SU-DHL-6 (cell line): ENCODE measurements at regions not wholly inside any gene's neighbourhood (a gene's known extent, or its start where the extent isn't known, plus 50 kb on each side); places are given as distances from the start of the nearest gene placed in this dataset.

Experiments
- H2AFZ ChIP-seq: fragments of 200-600 bp; sonication (generic); 2 replicates; pipeline ENCODE4 v1.6.1; 2014; ENCODE audit warnings: low read depth, mild to moderate bottlenecking, moderate library complexity, mixed read lengths, antibody characterized with exemption, low read length; ENCODE audit not compliant: severe bottlenecking
- H3F3A ChIP-seq: fragments of 200-600 bp; shearing (Covaris generic); 2 replicates; pipeline ENCODE4 v1.6.0; 2016; ENCODE audit warnings: antibody characterized with exemption, mild to moderate bottlenecking; ENCODE audit not compliant: insufficient read depth
- H3K27ac ChIP-seq: fragments of 200-600 bp; sonication (generic); 2 replicates; pipeline ENCODE4 v1.5.1; 2016; ENCODE audit warnings: low read depth, mild to moderate bottlenecking, low read length, moderate library complexity, mixed read lengths
- H3K27me3 ChIP-seq: fragments of 200-600 bp; sonication (generic), shearing (Covaris generic); 2 replicates; pipeline ENCODE4 v1.6.0; 2014; ENCODE audit warnings: mild to moderate bottlenecking, low read length
- H3K36me3 ChIP-seq: fragments of 200-600 bp; sonication (generic); 2 replicates; pipeline ENCODE4 v1.6.1; 2014; ENCODE audit warnings: mild to moderate bottlenecking, low read length, mixed read lengths
- H3K4me2 ChIP-seq: fragments of 300-600, 200-600 bp; shearing (Covaris generic), sonication (generic); 2 replicates; pipeline ENCODE4 v1.6.0; 2014; ENCODE audit warnings: low read length, low read depth, mild to moderate bottlenecking; ENCODE audit not compliant: poor library complexity, severe bottlenecking
- H3K4me3 ChIP-seq: fragments of 200-600 bp; sonication (generic); 2 replicates; pipeline ENCODE4 v1.5.1; 2014; ENCODE audit warnings: antibody characterized with exemption, low read length, mild to moderate bottlenecking, mixed read lengths; ENCODE audit not compliant: insufficient read depth, poor library complexity, severe bottlenecking
- H3K79me2 ChIP-seq: fragments of 200-600 bp; sonication (generic); 2 replicates; pipeline ENCODE4 v1.6.1; 2014; ENCODE audit warnings: mild to moderate bottlenecking, low read length, moderate library complexity; ENCODE audit not compliant: insufficient read depth
- H3K9ac ChIP-seq: fragments of 200-600 bp; sonication (generic); 2 replicates; pipeline ENCODE4 v1.7.0; 2014; ENCODE audit warnings: mild to moderate bottlenecking, low read length
- H3K9me2 ChIP-seq: fragments of 200-600 bp; sonication (generic); replicated peaks from 2 replicates; pipeline ENCODE4 v1.6.1; 2014; ENCODE audit warnings: low read length; ENCODE audit not compliant: insufficient read depth
- H3K9me3 ChIP-seq: fragments of 200-600 bp; sonication (generic); 2 replicates; pipeline ENCODE4 v1.6.1; 2014; ENCODE audit warnings: low read length, mixed read lengths; ENCODE audit not compliant: insufficient read depth
- H4K20me1 ChIP-seq: fragments of 200-600 bp; sonication (generic); 2 replicates; pipeline ENCODE4 v1.6.1; 2014; ENCODE audit warnings: low read depth, mild to moderate bottlenecking, antibody characterized with exemption, low read length, moderate library complexity, mixed read lengths
- CTCF ChIP-seq: fragments of 200-600 bp; sonication (generic); IDR thresholded peaks from one replicate; pipeline ENCODE4 v1.5.1; 2017; ENCODE audit warnings: antibody characterized with exemption, mild to moderate bottlenecking, low read length, moderate library complexity; ENCODE audit not compliant: insufficient read depth, poor library complexity, severe bottlenecking
- EZH2phosphoT487 ChIP-seq: fragments of 200-600 bp; sonication (generic), shearing (Covaris generic); conservative IDR thresholded peaks from 2 replicates; pipeline ENCODE4 v1.6.1; 2018; ENCODE audit warnings: mild to moderate bottlenecking, antibody characterized with exemption, low read length, moderate library complexity, mixed read lengths

GRCh38 chr1:56036479-56036878, 542.9 kb downstream of the PLPP3 start:
- no peaks in the 10 kb centered on the region for H3K9me3 ChIP-seq
- TF ChIP-seq CTCF = no peak
- TF ChIP-seq EZH2phosphoT487 = no peak
- no peaks in the 10 kb centered on the region for H4K20me1 ChIP-seq
- H3K79me2 ChIP-seq = no peaks in the 10 kb centered on the region
- H3F3A ChIP-seq = no peaks in the 10 kb centered on the region
- 0 out of 2 replicates have a peak, but pooled peaks cover 5% of the 10 kb centered on the region for H3K9me2 ChIP-seq
- no peak overlapping the region for H3K4me2 ChIP-seq
- no peaks in the 10 kb centered on the region for H3K27me3 ChIP-seq
- H3K4me3 ChIP-seq = no peak overlapping the region
- H3K9ac ChIP-seq = no peak overlapping the region
- H3K36me3 ChIP-seq = no peaks in the 10 kb centered on the region
- H3K27ac ChIP-seq = no peak overlapping the region
- no peak overlapping the region for H2AFZ ChIP-seq

GRCh38 chr1:56034847-56035481, 544.4 kb downstream of the PLPP3 start:
- H3F3A ChIP-seq = no peaks in the 10 kb centered on the region
- H3K27ac ChIP-seq = no peak overlapping the region
- no peaks in the 10 kb centered on the region for H3K79me2 ChIP-seq
- no peaks in the 10 kb centered on the region for H3K36me3 ChIP-seq
- H3K9ac ChIP-seq = no peak overlapping the region
- no peak for TF ChIP-seq CTCF
- no peak overlapping the region for H3K4me2 ChIP-seq
- no peak overlapping the region for H2AFZ ChIP-seq
- no peak overlapping the region for H3K4me3 ChIP-seq
- no peaks in the 10 kb centered on the region for H4K20me1 ChIP-seq
- no peaks in the 10 kb centered on the region for H3K9me2 ChIP-seq
- no peaks in the 10 kb centered on the region for H3K9me3 ChIP-seq
- no peaks in the 10 kb centered on the region for H3K27me3 ChIP-seq

- TF ChIP-seq CTCF = no peak
- no peak for TF ChIP-seq EZH2phosphoT487
- H3K9me2 ChIP-seq = no peaks in the 10 kb centered on the region
- no peaks in the 10 kb centered on the region for H4K20me1 ChIP-seq
- H3K9ac ChIP-seq = no peak overlapping the region
- H3K27me3 ChIP-seq = no peaks in the 10 kb centered on the region
- no peak overlapping the region for H3K4me2 ChIP-seq
- no peaks in the 10 kb centered on the region for H3K9me3 ChIP-seq
- H3K79me2 ChIP-seq = no peaks in the 10 kb centered on the region
- no peaks in the 10 kb centered on the region for H3F3A ChIP-seq
- no peak overlapping the region for H2AFZ ChIP-seq
- no peak overlapping the region for H3K4me3 ChIP-seq
- no peak overlapping the region for H3K27ac ChIP-seq
- H3K36me3 ChIP-seq = no peaks in the 10 kb centered on the region
Measured at GRCh38 chr1:56034222-56034621, 545.1 kb downstream of the PLPP3 start.
